Limb (tissue), 2 donors: ENCODE measurements at regions not wholly inside any gene's neighbourhood (a gene's known extent, or its start where the extent isn't known, plus 50 kb on each side); places are given as distances from the start of the nearest gene placed in this dataset.
A peak's percentile ranks its signal among the peaks of the same experiment; 100 is the strongest.

Source experiments
- DNase-seq, 2 donors: peaks; one replicate each; pipeline ENCODE4 v3.0.0-alpha.2; 2016; ENCODE audit errors: extremely low spot score in 2 of 2

- no peak for DNase-seq
Observed at GRCh38 chr11:113554526-113554925, 79.3 kb upstream of the DRD2 start.

GRCh38 chr11:113553915-113554314 lies 78.7 kb upstream of the DRD2 start:
- no peak for DNase-seq

GRCh38 chr11:113553235-113553634 lies 78.0 kb upstream of the DRD2 start:
- peak in 1 of 2 donors; percentile 33 for DNase-seq

DNA sequence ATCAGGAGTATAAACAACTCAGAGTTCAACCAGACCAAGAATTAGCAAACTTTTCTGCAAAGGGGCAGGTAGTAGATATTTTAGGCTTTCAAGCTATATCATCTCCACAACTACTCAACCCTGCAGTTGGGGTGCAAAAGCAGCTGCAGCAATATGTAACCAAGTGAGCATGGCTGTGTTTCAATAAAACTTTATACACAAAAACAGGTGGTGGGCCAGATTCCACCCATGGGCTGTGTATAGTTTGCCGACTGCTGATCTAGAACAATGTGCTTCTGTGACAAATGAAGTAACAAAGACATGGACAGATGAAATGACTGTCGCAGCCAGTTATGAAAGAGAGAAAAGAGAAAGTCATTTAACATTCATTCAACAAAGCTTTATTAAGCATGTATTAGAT lies 77.1 kb upstream of the DRD2 start:
- DNase-seq = no peak

- no peak for DNase-seq
Observed at GRCh38 chr11:113551645-113552044, 76.4 kb upstream of the DRD2 start.

DNA sequence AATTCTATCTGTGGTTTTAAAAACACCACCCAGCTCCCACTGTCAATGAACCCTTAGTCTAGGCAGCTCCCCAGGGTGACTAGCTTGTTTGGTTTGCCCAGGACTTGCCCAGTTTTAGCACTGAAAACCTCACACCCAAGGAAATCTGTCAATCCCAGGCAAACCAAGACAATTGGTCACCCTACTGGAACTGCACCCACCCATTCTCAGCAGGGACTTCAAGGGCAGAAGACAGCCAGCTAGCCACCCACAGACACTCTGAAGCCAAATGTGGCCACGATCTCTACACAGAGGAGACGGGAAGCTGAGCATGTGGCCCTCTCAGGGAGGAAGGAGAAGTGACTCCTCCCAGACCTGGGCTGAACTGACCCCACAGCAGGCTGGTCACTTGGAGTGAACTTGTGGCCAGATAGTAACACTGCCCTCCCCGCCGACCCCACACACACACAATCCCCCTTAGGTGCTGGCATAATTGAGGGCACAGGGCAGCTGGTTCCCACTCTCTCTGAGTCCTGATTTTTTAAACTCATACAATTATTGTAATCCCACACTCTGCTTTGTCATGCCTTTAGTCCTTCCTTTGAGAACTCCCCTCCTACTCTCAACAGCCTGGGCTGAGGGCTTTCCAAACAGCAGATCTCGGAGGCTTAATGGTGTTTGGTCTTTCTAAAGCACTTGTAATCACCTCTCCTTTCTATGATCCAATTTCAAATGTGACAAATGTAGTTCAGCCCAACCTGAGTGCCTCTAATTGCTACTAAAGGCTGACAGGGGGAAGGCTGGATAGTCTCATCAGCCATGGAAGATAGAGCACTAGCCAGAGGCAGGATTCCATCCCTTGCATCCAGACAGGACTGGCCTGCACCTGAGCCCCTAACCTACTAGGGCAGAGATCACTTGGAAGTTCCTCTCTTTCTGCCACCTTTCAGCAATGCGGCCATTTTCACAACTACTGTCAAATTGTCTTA lies 74.7 kb upstream of the DRD2 start:
- DNase-seq = no peak

DNA sequence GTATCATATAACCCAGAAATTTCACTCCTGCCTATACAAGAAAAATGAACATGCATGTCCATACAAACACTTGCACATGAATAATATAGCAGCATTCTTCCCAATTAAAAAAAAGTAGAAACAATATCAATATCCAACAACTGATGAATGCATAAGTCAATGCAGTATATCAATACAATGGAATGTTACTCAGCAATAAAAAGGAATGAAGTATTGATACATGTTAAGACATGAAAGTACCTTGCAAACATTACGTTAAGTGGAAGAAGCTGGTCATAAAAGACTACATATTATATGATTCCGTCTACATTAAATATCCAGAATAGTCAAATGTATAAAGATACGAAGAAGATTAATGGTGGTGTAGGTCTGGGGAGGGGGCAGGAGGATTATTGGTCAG lies 73.9 kb upstream of the DRD2 start:
- no peak for DNase-seq

- no peak for DNase-seq
Observed at GRCh38 chr11:113547739-113548138, 72.5 kb upstream of the DRD2 start.

GRCh38 chr11:113546757-113547507 lies 71.7 kb upstream of the DRD2 start:
- no peak for DNase-seq

GRCh38 chr11:113542420-113542819 lies 67.2 kb upstream of the DRD2 start:
- no peak for DNase-seq

- DNase-seq = no peak
Observed at GRCh38 chr11:113540416-113541330, 65.5 kb upstream of the DRD2 start.

- DNase-seq = no peak
Observed at GRCh38 chr11:113538451-113539412, 63.5 kb upstream of the DRD2 start.

- no peak for DNase-seq
Observed at GRCh38 chr11:113534625-113535024, 59.4 kb upstream of the DRD2 start.

GRCh38 chr11:113533425-113533698 lies 58.2 kb upstream of the DRD2 start:
- no peak for DNase-seq

DNA sequence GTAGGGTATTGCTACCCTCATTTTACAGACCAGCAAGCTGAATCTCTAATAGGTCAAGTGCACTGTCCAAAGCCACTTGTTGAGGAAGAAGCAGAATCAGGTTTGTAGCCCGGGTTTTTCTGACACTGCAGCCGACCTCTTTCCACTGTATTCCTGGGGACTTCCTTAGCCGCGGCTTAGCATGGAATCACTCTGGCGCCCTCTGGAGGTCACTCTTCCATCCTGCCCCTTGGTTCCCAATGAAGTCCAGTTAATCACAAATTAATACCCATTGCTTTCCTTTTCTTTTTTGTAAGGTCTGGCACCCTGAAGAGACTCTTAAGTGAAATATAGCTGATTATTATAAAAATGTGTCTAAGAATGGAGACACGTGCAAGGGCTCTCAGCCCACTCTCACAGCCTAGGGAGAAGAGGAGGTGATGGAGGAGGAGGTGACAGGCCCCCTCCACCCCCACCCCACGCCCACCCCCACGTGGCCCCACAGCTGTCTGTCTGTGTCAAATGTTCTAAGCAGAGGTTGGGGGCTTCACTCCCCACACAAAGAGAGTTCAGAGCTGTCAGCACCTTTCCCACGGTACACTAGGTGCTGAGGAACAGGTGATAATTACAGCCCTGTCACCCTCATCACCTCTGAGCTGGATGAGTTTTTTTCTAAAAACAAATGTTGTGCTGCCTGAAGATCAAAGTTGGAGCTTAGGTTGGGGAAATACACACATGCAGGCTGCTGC lies 57.7 kb upstream of the DRD2 start:
- DNase-seq = peak; percentile 79 to 82

DNA sequence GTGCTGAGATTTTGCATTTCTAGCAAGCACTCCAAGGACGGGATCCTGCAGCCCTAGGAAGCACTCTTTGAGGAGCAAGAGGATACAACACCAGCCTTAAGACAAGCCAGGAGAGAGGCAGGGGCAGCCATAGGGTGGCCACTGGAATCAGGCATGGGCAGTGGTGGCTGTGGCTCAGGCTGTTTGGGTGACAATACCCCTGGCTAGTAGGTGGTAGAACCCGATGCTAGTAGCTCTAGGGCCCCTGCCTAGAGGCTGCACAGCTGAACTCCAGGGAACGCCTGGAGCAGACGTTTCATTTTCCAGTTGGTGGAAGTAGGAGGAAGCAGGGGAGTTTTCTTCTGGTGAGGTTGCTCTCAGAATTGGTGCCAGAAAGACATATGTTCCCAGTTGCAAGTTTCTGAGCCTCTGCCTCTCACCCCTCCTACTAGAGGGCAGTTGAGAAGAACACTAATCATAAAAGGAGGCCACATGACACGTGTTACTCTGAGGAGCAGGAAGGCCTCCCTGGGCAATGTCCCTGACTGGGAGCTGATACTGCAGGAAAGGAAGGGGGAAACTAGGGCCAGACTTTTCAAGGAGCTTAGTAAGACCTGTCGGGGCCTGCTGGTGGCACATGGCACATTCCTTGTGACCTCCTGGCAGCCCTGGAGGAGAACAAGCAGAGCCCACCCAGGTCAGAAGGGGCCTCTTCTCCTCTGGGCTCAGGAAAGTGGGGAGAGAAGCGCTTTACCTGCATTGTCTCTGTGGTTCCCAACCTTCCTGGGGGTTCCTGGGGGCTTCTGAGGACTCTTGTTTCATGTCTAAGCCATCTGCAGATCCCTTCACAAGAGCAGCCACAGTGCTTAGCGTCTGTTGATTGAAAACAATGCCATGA lies 56.6 kb upstream of the DRD2 start:
- DNase-seq = no peak

DNA sequence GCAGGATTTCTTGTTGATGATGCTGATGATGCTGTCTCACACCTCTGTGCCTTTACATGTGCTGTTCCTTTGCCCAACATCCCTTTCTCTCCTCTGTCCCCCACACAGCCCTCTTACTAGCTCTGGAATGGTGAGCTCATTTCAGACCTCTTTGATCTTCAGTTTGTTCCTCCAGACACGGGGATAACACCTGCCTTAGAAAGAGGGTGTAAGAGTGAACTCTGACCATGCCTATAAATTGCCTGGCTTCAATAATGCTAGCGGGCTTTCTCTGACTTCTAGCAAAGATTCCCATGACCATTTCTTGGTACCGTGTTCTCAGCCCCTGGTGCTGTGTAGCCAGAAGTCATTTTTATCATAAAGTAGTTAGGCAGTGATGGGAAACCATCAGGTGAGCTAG lies 55.9 kb upstream of the DRD2 start:
- DNase-seq = no peak

- DNase-seq = no peak
Observed at GRCh38 chr11:113529606-113530005, 54.4 kb upstream of the DRD2 start.

- no peak for DNase-seq
Observed at GRCh38 chr11:113528982-113529381, 53.8 kb upstream of the DRD2 start.
